NCI-H748 treated with DMSO at 0.1 percent for 48 hours (cell line): ENCODE measurements at regions not wholly inside any gene's neighbourhood (a gene's known extent, or its start where the extent isn't known, plus 50 kb on each side); places are given as distances from the start of the nearest gene placed in this dataset.
"Not testable (repeated sequence)": the region's sequence is repeated elsewhere in the genome, so short reads cannot be mapped to it uniquely, and the experiment has no call there.

ENCODE experiments used
- DNase-seq: peaks from one replicate; lab custom pipeline; 2025; lab: John Stamatoyannopoulos, UW

- DNase-seq: no peak
Observed at GRCh38 chr7:19533266-19533665, 175.6 kb downstream of the POLR1F start.

GRCh38 chr7:19530852-19531251, 178.0 kb downstream of the POLR1F start:
- DNase-seq: no peak

- DNase-seq: no peak
Observed at GRCh38 chr7:19530261-19530660, 178.6 kb downstream of the POLR1F start.

GRCh38 chr7:19526639-19527038, 182.2 kb downstream of the POLR1F start:
- DNase-seq: no peak

GRCh38 chr7:19522486-19522885, 186.4 kb downstream of the POLR1F start:
- DNase-seq: no peak

GRCh38 chr7:19520392-19520791, 188.4 kb downstream of the POLR1F start:
- no peak for DNase-seq

GRCh38 chr7:19519443-19520021, 189.3 kb downstream of the POLR1F start:
- peak; percentile 48 for DNase-seq

- DNase-seq: not testable (repeated sequence)
Observed at GRCh38 chr7:19517546-19517945, 191.3 kb downstream of the POLR1F start.

GRCh38 chr7:19508821-19509220, 200.0 kb downstream of the POLR1F start:
- DNase-seq: no peak

- DNase-seq: no peak
Observed at GRCh38 chr7:19508124-19508523, 200.7 kb downstream of the POLR1F start.

- DNase-seq: no peak
Observed at GRCh38 chr7:19491821-19492452, 216.9 kb downstream of the POLR1F start.

- no peak for DNase-seq
Observed at GRCh38 chr7:19491371-19491770, 217.5 kb downstream of the POLR1F start.

- DNase-seq: no peak
Observed at GRCh38 chr7:19489162-19489820, 219.5 kb downstream of the POLR1F start.

- no peak for DNase-seq
Observed at GRCh38 chr7:19488056-19488455, 220.8 kb downstream of the POLR1F start.

- no peak for DNase-seq
Observed at GRCh38 chr7:19482628-19483027, 226.2 kb downstream of the POLR1F start.

GRCh38 chr7:19480383-19480782, 228.5 kb downstream of the POLR1F start:
- DNase-seq: no peak

- DNase-seq: no peak
Observed at GRCh38 chr7:19470031-19470430, 238.8 kb downstream of the POLR1F start.

GRCh38 chr7:19465861-19466260, 243.0 kb downstream of the POLR1F start:
- no peak for DNase-seq

- DNase-seq: no peak
Observed at GRCh38 chr7:19464751-19465150, 244.1 kb downstream of the POLR1F start.

- DNase-seq: no peak
Observed at GRCh38 chr7:19464241-19464640, 244.6 kb downstream of the POLR1F start.

GRCh38 chr7:19463581-19463980, 245.3 kb downstream of the POLR1F start:
- no peak for DNase-seq

- no peak for DNase-seq
Observed at GRCh38 chr7:19455623-19456022, 253.2 kb downstream of the POLR1F start.

GRCh38 chr7:19448091-19448490, 260.7 kb downstream of the POLR1F start:
- DNase-seq: no peak
